Pancreas (tissue), 10 donors: ENCODE measurements at regions not wholly inside any gene's neighbourhood (a gene's known extent, or its start where the extent isn't known, plus 50 kb on each side); places are given as distances from the start of the nearest gene placed in this dataset.

Source experiments
- ATAC-seq, 4 donors: fragments of 200-7000 bp; cut with Tn5 transposase; one replicate each; pipeline versions ENCODE4 v1.8.0 to v1.9.1; 2020; ENCODE audit warnings: mild to moderate bottlenecking in 4 of 4, moderate library complexity in 4 of 4
- DNase-seq, 6 donors: peaks; one replicate each; pipeline ENCODE4 v3.0.0-alpha.2; 2020
- FAIRE-seq: peaks from 2 replicates; lab custom pipeline; 2012; peaks lifted over from hg19 to GRCh38; lab: Jason Lieb, UNC
- H3K27ac ChIP-seq, 4 donors: fragments of 200-600 bp; sonication (generic); 1 replicate in 3 of 4; 2 replicates in 1 of 4; pipeline versions ENCODE4 v1.5.0 to v1.8.0; 2020
- H3K27me3 ChIP-seq, 4 donors: fragments of 200-600 bp; one replicate each; pipeline ENCODE4 v1.8.0; 2021
- H3K36me3 ChIP-seq, 3 donors: fragments of 200-600 bp; sonication (generic) in 1 of 3; one replicate each; pipeline versions ENCODE4 v1.5.0 to v1.8.0; 2020 to 2021
- H3K4me1 ChIP-seq, 3 donors: fragments of 200-600 bp; one replicate each; pipeline ENCODE4 v1.8.0; 2021
- H3K4me3 ChIP-seq, 4 donors: fragments of 200-600 bp; sonication (generic) in 2 of 4; one replicate each; pipeline versions ENCODE4 v1.5.0 to v1.8.0; 2020 to 2021
- H3K9me3 ChIP-seq, 4 donors: fragments of 200-600 bp; one replicate each; pipeline ENCODE4 v1.8.0; 2021
- CTCF ChIP-seq, 4 donors: fragments of 200-600 bp; sonication (generic) in 3 of 4; IDR thresholded peaks; one replicate each; pipeline versions ENCODE4 v1.5.0 to v1.8.0; 2021; ENCODE audit warnings: antibody characterized with exemption in 4 of 4
- WGBS, 2 donors: extraction: QIAGEN DNeasy Blood & Tissue Kit; methylation state at CpG; one replicate each; pipeline ENCODE4 v1.1.7; 2013; 5-methylcytosine and 5-hydroxymethylcytosine counted together
- intact Hi-C, 3 donors: fragments of 100-400 bp; cut with DNase I; formaldehyde crosslinking; loops; one replicate each; pipeline versions ENCODE4 v1.11.1 to v1.14.2; 2022
- donor health status: healthy with polysubstance abuse.
- donor health status: DM: no; HTN: no; CAD: no; lungs with moderate emphysema.
- donor health status: DM: no; HTN: no; CAD: no.
- donor health status: control.
- donor health status: control.
- donor health status: Bipolar disorder and iron deficiency.
- donor health status: DM: yes; HTN: yes; CAD: no.
- donor health status: DM: no; HTN: no; CAD: no.
- donor health status: DM: no; HTN: no; CAD: no.
- donor health status: DM: yes; HTN: yes; CAD: no.

GRCh38 chrX:144918936-144919335 is 328.4 kb upstream of the SPANXN1 start:
- FAIRE-seq: no peak
- no peaks in the 10 kb centered on the region for H3K36me3 ChIP-seq
- no peak overlapping the region for H3K4me3 ChIP-seq
- no peaks in the 10 kb centered on the region for H3K9me3 ChIP-seq
- DNase-seq: no peak
- intact Hi-C loops: no loop called here
- no peaks in the 10 kb centered on the region for H3K4me1 ChIP-seq
- 48 to 59% methylated on average over 4 of the region's 4 CpGs for whole genome bisulfite sequencing, 2 donors
- no peak overlapping the region for H3K27ac ChIP-seq
- H3K27me3 ChIP-seq: peaks cover 0 to 6% (median 0%) of the 10 kb centered on the region in 4 donors
- no peak for ATAC-seq
- TF ChIP-seq CTCF (IDR thresholded peaks at IDR 0.05): no peak

- peaks cover 0 to 9% (median 1%) of the 10 kb centered on the region in 4 donors for H3K27me3 ChIP-seq
- WGBS, 2 donors: 33 to 35% methylated on average over 3 of the region's 3 CpGs
- ATAC-seq (no peak), DNase-seq (no peak), FAIRE-seq (no peak)
- H3K27ac ChIP-seq: no peak overlapping the region
- H3K4me1 ChIP-seq: no peaks in the 10 kb centered on the region
- intact Hi-C loops: no loop called here
- no peaks in the 10 kb centered on the region for H3K9me3 ChIP-seq
- no peak overlapping the region for H3K4me3 ChIP-seq
- TF ChIP-seq CTCF (IDR thresholded peaks at IDR 0.05): no peak
- no peaks in the 10 kb centered on the region for H3K36me3 ChIP-seq
Observed at GRCh38 chrX:144946666-144947065, 300.6 kb upstream of the SPANXN1 start.
